ENCODE measurements at regions not wholly inside any gene's neighbourhood (a gene's known extent, or its start where the extent isn't known, plus 50 kb on each side); places are given as distances from the start of the nearest gene placed in this dataset.
"Not testable (repeated sequence)": the region's sequence is repeated elsewhere in the genome, so short reads cannot be mapped to it uniquely, and the experiment has no call there.

DNA sequence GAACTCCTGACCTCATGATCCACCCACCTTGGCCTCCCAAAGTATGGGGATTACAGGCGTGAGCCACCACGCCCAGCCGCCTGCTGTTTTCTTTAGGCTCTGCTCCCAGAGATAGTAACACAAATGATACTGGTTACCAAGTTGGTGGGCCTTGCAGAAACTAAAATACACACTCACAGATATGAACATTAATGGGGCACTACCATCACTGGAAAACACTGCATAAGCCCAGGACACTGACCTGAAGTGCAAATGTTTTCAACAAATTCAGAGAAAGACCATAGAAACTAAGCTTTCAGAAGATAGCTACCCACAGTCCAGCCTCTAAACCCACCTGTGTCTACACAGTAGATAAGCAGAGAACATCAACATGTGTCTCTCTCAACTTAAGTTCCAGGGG is 180.5 kb downstream of the FCRL5 start:
- TF ChIP-seq, protein P1, sequence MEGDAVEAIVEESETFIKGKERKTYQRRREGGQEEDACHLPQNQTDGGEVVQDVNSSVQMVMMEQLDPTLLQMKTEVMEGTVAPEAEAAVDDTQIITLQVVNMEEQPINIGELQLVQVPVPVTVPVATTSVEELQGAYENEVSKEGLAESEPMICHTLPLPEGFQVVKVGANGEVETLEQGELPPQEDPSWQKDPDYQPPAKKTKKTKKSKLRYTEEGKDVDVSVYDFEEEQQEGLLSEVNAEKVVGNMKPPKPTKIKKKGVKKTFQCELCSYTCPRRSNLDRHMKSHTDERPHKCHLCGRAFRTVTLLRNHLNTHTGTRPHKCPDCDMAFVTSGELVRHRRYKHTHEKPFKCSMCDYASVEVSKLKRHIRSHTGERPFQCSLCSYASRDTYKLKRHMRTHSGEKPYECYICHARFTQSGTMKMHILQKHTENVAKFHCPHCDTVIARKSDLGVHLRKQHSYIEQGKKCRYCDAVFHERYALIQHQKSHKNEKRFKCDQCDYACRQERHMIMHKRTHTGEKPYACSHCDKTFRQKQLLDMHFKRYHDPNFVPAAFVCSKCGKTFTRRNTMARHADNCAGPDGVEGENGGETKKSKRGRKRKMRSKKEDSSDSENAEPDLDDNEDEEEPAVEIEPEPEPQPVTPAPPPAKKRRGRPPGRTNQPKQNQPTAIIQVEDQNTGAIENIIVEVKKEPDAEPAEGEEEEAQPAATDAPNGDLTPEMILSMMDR (IDR thresholded peaks at IDR 0.05; ENCODE audit: poor library complexity, severe bottlenecking): no peak
- Histone ChIP-seq H3K4me1 (ENCODE audit: insufficient read depth, poor library complexity, severe bottlenecking) (no peaks in the 10 kb centered on the region), H3K36me3 (ENCODE audit: low read depth) (no peaks in the 10 kb centered on the region), H3K27ac (ENCODE audit: poor library complexity, severe bottlenecking) (no peak overlapping the region), H3K4me3 (ENCODE audit: severe bottlenecking) (no peak overlapping the region), H3K9me3 (ENCODE audit: severe bottlenecking) (no peaks in the 10 kb centered on the region), H3K27me3 (ENCODE audit: insufficient read depth, poor library complexity, severe bottlenecking) (no peaks in the 10 kb centered on the region)
- DNase-seq (ENCODE audit: low spot score) (no peak), ATAC-seq (ENCODE audit: low read depth) (no peak)

DNA sequence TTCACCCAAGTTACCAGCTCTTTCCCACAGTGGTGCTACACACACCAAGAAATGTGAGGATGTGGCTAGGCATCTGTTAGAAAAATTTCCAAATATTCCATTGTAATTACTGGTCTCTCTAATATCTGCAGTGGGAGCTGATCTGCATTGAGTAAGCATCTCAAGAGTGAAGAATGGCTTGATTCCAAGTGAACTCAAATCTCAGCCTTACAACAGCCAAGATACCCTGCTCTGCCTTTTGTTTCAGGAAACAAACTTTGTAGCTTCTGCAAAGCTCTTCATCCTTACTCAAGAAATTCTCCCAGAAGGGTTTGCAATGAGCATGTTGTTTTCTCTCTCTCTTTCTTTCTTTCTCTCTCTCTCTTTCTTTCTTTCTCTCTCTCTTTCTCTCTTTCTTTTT is 181.1 kb downstream of the FCRL5 start:
- Histone ChIP-seq H3K9me3 (ENCODE audit: severe bottlenecking) (no peaks in the 10 kb centered on the region), H3K36me3 (ENCODE audit: low read depth) (no peaks in the 10 kb centered on the region), H3K27me3 (ENCODE audit: insufficient read depth, poor library complexity, severe bottlenecking) (no peaks in the 10 kb centered on the region), H3K27ac (ENCODE audit: poor library complexity, severe bottlenecking) (no peak overlapping the region), H3K4me3 (ENCODE audit: severe bottlenecking) (no peak overlapping the region), H3K4me1 (ENCODE audit: insufficient read depth, poor library complexity, severe bottlenecking) (no peaks in the 10 kb centered on the region)
- ATAC-seq (ENCODE audit: low read depth): no peak
- DNase-seq (ENCODE audit: low spot score): no peak
- TF ChIP-seq, protein P1 (IDR thresholded peaks at IDR 0.05; ENCODE audit: poor library complexity, severe bottlenecking): no peak

DNA sequence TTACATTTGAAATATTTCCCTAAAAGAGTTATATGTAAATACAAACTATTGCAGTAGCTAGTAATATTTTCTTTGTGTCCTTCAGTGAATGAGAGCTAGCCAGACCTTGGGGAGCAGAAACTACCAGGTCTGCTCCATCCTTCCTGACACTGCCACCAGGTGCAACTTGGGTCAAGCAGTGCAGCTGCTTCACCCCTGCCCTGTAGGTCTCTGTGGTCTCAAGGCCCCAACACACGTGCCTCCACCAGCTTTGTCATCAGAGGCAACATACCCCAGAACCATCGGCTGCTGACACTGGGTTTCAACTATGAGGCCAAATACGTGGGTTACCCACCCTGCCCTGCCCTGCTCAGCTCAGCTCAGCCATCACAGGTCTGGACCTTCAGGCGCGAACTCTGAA is 181.6 kb downstream of the FCRL5 start:
- H3K4me1 ChIP-seq (ENCODE audit: insufficient read depth, poor library complexity, severe bottlenecking): no peaks in the 10 kb centered on the region
- H3K27me3 ChIP-seq (ENCODE audit: insufficient read depth, poor library complexity, severe bottlenecking): no peaks in the 10 kb centered on the region
- TF ChIP-seq, protein P1 (IDR thresholded peaks at IDR 0.05; ENCODE audit: poor library complexity, severe bottlenecking): no peak
- no peak for DNase-seq (ENCODE audit: low spot score)
- no peak for ATAC-seq (ENCODE audit: low read depth)
- H3K27ac ChIP-seq (ENCODE audit: poor library complexity, severe bottlenecking): no peak overlapping the region
- no peaks in the 10 kb centered on the region for H3K36me3 ChIP-seq (ENCODE audit: low read depth)
- H3K4me3 ChIP-seq (ENCODE audit: severe bottlenecking): no peak overlapping the region
- H3K9me3 ChIP-seq (ENCODE audit: severe bottlenecking): no peaks in the 10 kb centered on the region

DNA sequence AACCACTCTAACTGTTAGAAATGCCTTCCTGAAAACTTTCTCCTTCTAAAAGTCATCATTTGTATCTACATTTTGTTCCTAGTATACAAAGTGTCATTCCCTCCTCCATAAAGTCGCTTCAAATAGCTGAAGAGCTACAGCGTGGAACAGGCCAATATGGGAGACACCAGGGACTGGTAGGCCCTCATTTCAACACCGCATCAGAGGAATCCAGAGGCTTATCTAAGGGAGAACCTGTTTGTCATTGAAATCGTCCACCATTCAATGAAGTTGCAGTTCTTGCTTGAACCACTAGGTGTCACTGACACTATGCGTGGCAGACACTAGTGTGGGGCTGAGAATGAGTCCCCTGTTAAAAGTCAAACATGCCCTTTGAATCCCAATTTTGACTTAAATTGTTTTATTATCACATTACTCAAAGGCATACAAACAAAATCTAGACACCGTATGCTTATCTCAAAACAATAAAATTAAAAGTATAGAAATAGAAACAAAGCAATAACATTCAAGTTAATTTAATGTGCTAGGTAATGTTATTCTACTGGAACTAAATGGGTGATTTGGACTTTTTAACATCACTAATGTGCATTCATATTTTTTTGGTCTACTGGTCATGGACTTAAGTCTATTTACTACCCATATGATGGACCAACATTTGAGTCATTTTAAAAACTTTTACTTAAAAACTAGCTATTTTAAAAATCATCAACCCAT is 182.3 kb downstream of the FCRL5 start:
- DNase-seq (ENCODE audit: low spot score): no peak
- H3K27me3 ChIP-seq (ENCODE audit: insufficient read depth, poor library complexity, severe bottlenecking): no peaks in the 10 kb centered on the region

DNA sequence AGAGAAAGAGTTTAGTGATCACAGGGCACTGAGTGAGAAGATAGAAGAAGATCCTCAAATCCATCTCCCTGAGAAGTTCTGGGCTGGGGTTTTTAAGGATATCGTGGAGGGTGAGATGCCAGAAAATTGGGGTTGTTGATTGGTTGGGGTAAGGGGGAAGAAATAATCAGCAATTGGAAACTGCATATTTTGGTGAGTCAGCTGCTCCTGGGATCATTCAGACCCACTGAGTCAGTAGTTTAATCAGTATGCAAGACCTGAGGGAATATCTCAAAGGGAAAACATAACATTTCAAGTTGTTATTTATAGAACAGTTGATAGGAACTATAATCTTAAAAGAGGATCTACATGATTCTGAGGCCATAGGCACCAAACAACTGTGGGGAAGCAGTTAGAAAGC is 183.4 kb downstream of the FCRL5 start:
- DNase-seq (ENCODE audit: low spot score): not testable (repeated sequence)

More for the DNA sequence above, 182.3 kb downstream of the FCRL5 start:
- no peaks in the 10 kb centered on the region for H3K36me3 ChIP-seq (ENCODE audit: low read depth)
- no peak overlapping the region for H3K4me3 ChIP-seq (ENCODE audit: severe bottlenecking)
- no peak overlapping the region for H3K27ac ChIP-seq (ENCODE audit: poor library complexity, severe bottlenecking)
- H3K9me3 ChIP-seq (ENCODE audit: severe bottlenecking): no peaks in the 10 kb centered on the region
- H3K4me1 ChIP-seq (ENCODE audit: insufficient read depth, poor library complexity, severe bottlenecking): no peaks in the 10 kb centered on the region
- TF ChIP-seq, protein P1 (IDR thresholded peaks at IDR 0.05; ENCODE audit: poor library complexity, severe bottlenecking): peak; percentile 90
- peak; percentile 72; the same call in 2 of the 3 replicates for ATAC-seq (ENCODE audit: low read depth)

More for the DNA sequence above, 183.4 kb downstream of the FCRL5 start:
- H3K9me3 ChIP-seq (ENCODE audit: severe bottlenecking); H3K4me3 ChIP-seq (ENCODE audit: severe bottlenecking); H3K27me3 ChIP-seq (ENCODE audit: insufficient read depth, poor library complexity, severe bottlenecking); H3K36me3 ChIP-seq (ENCODE audit: low read depth); ATAC-seq (ENCODE audit: low read depth); H3K4me1 ChIP-seq (ENCODE audit: insufficient read depth, poor library complexity, severe bottlenecking); H3K27ac ChIP-seq (ENCODE audit: poor library complexity, severe bottlenecking): not testable (repeated sequence)

Data from RWPE2 (cell line).